ENCODE measurements at regions not wholly inside any gene's neighbourhood (a gene's known extent, or its start where the extent isn't known, plus 50 kb on each side); places are given as distances from the start of the nearest gene placed in this dataset.

DNA sequence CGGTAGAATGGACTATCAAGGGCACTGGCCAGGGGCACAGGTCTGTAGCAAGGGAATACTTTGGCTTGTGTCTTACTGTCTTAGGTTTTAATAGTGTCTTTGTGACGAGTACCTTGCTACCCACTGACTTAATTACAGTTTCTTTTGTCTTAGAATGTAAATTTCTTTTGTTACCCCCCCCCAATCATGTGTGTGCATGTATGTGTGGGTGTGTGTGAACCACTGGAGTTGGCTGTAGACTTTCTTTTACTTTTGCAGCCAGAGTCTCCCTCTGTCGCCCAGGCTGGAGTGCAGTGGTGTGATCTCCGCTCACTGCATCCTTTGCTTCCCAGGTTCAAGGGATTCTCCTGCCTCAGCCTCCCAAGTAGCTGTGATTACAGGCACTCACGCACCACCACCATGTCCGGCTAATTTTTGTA is 61.8 kb upstream of the CLDN14 start:
- TF ChIP-seq CTCF (IDR thresholded peaks at IDR 0.05) (no peak), POLR2A (IDR thresholded peaks at IDR 0.05) (no peak)

Data from body of pancreas (tissue), 4 donors.